ENCODE measurements at regions not wholly inside any gene's neighbourhood (a gene's known extent, or its start where the extent isn't known, plus 50 kb on each side); places are given as distances from the start of the nearest gene placed in this dataset.

- TF ChIP-seq, protein P1, sequence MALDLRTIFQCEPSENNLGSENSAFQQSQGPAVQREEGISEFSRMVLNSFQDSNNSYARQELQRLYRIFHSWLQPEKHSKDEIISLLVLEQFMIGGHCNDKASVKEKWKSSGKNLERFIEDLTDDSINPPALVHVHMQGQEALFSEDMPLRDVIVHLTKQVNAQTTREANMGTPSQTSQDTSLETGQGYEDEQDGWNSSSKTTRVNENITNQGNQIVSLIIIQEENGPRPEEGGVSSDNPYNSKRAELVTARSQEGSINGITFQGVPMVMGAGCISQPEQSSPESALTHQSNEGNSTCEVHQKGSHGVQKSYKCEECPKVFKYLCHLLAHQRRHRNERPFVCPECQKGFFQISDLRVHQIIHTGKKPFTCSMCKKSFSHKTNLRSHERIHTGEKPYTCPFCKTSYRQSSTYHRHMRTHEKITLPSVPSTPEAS (tag by site-specific recombination; IDR thresholded peaks at IDR 0.05): no peak
- no peak for TF ChIP-seq GLI2 (tag by site-specific recombination; IDR thresholded peaks at IDR 0.05; ENCODE audit: borderline replicate concordance, low read depth)
- TF ChIP-seq ZNF514 (tag by site-specific recombination; IDR thresholded peaks at IDR 0.05): no peak
- H3K4me3 ChIP-seq (ENCODE audit: low read depth, low read length): no peak overlapping the region
- POLR2A ChIA-PET: interaction anchor here (0.7 kb wide), 1 partner anchor 62 kb away, joined by 3 read pairs; no protein-coding TSS in a partner anchor
- CTCF ChIA-PET: no interaction called here
- no peaks in the 10 kb centered on the region for H3K9me3 ChIP-seq (ENCODE audit: control insufficient read depth, insufficient read depth, low read depth, low read length)
- no peaks in the 10 kb centered on the region for H3K4me1 ChIP-seq (ENCODE audit: control insufficient read depth, insufficient read depth, low read length)
- no peak overlapping the region for H3K27ac ChIP-seq (ENCODE audit: extremely low read depth, low read depth, low read length)
- no peaks in the 10 kb centered on the region for H3K36me3 ChIP-seq (ENCODE audit: control insufficient read depth in 2 of 2, insufficient read depth in 1 of 2, low read length in 2 of 2)
These were observed 403.8 kb upstream of the MGAT4C start for GRCh38 chr12:86659985-86660384.

- Histone ChIP-seq H3K4me1 (ENCODE audit: control insufficient read depth, insufficient read depth, low read length) (no peaks in the 10 kb centered on the region), H3K9me3 (ENCODE audit: control insufficient read depth, insufficient read depth, low read depth, low read length) (no peaks in the 10 kb centered on the region), H3K4me3 (ENCODE audit: low read depth, low read length) (no peak overlapping the region), H3K36me3 (ENCODE audit: control insufficient read depth in 2 of 2, insufficient read depth in 1 of 2, low read length in 2 of 2) (no peaks in the 10 kb centered on the region), H3K27ac (ENCODE audit: extremely low read depth, low read depth, low read length) (no peak overlapping the region)
- ChIA-PET CTCF (no interaction called here), POLR2A (no interaction called here)
- TF ChIP-seq ZNF791 (tag by site-specific recombination; IDR thresholded peaks at IDR 0.05) (no peak), ZNF292 (tag by site-specific recombination; IDR thresholded peaks at IDR 0.05; ENCODE audit: borderline replicate concordance, low read depth) (no peak), ZNF132 (tag by site-specific recombination; IDR thresholded peaks at IDR 0.05; ENCODE audit: borderline replicate concordance) (no peak), ZNF155 (tag by site-specific recombination; IDR thresholded peaks at IDR 0.05) (no peak), ZNF274 (IDR thresholded peaks at IDR 0.05; ENCODE audit: low read length) (no peak), ZNF274 (tag by site-specific recombination; IDR thresholded peaks at IDR 0.05; ENCODE audit: borderline replicate concordance) (no peak), ZNF404 (tag by site-specific recombination; IDR thresholded peaks at IDR 0.05) (no peak), ZNF792 (tag by site-specific recombination; IDR thresholded peaks at IDR 0.05) (no peak), ZIC2 (tag by site-specific recombination; IDR thresholded peaks at IDR 0.05) (no peak), HOXD13 (CRISPR knock-in tag; IDR thresholded peaks at IDR 0.05; ENCODE audit: borderline replicate concordance) (no peak), ZNF350 (tag by site-specific recombination; IDR thresholded peaks at IDR 0.05) (no peak), ZNF426 (tag by site-specific recombination; IDR thresholded peaks at IDR 0.05) (no peak), ZNF366 (tag by site-specific recombination; conservative IDR thresholded peaks at IDR 0.05) (no peak), ZNF416 (tag by site-specific recombination; IDR thresholded peaks at IDR 0.05) (no peak), SP7 (tag by site-specific recombination; IDR thresholded peaks at IDR 0.05) (no peak), KLF16 (tag by site-specific recombination; IDR thresholded peaks at IDR 0.05) (no peak), ZNF580 (tag by site-specific recombination; IDR thresholded peaks at IDR 0.05) (no peak)
- TF ChIP-seq, protein P2, sequence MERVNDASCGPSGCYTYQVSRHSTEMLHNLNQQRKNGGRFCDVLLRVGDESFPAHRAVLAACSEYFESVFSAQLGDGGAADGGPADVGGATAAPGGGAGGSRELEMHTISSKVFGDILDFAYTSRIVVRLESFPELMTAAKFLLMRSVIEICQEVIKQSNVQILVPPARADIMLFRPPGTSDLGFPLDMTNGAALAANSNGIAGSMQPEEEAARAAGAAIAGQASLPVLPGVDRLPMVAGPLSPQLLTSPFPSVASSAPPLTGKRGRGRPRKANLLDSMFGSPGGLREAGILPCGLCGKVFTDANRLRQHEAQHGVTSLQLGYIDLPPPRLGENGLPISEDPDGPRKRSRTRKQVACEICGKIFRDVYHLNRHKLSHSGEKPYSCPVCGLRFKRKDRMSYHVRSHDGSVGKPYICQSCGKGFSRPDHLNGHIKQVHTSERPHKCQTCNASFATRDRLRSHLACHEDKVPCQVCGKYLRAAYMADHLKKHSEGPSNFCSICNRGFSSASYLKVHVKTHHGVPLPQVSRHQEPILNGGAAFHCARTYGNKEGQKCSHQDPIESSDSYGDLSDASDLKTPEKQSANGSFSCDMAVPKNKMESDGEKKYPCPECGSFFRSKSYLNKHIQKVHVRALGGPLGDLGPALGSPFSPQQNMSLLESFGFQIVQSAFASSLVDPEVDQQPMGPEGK (tag by site-specific recombination; IDR thresholded peaks at IDR 0.05): no peak
These were observed 402.1 kb upstream of the MGAT4C start for GRCh38 chr12:86658303-86658702.

- CTCF ChIA-PET: no interaction called here
- POLR2A ChIA-PET: no interaction called here
- H3K36me3 ChIP-seq (ENCODE audit: control insufficient read depth in 2 of 2, insufficient read depth in 1 of 2, low read length in 2 of 2): no peaks in the 10 kb centered on the region
- TF ChIP-seq, protein P3, sequence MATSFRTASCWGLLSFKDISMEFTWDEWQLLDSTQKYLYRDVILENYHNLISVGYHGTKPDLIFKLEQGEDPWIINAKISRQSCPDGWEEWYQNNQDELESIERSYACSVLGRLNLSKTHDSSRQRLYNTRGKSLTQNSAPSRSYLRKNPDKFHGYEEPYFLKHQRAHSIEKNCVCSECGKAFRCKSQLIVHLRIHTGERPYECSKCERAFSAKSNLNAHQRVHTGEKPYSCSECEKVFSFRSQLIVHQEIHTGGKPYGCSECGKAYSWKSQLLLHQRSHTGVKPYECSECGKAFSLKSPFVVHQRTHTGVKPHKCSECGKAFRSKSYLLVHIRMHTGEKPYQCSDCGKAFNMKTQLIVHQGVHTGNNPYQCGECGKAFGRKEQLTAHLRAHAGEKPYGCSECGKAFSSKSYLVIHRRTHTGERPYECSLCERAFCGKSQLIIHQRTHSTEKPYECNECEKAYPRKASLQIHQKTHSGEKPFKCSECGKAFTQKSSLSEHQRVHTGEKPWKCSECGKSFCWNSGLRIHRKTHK (tag by site-specific recombination; IDR thresholded peaks at IDR 0.05): no peak
- TF ChIP-seq TSHZ1 (tag by site-specific recombination; IDR thresholded peaks at IDR 0.05; ENCODE audit: borderline replicate concordance) (no peak), ZNF48 (tag by site-specific recombination; IDR thresholded peaks at IDR 0.05) (no peak)
These were observed 391.6 kb upstream of the MGAT4C start for GRCh38 chr12:86647800-86648199.

More at GRCh38 chr12:86647800-86648199, 391.6 kb upstream of the MGAT4C start:
- no peak overlapping the region for H3K4me3 ChIP-seq (ENCODE audit: low read depth, low read length)
- H3K27ac ChIP-seq (ENCODE audit: extremely low read depth, low read depth, low read length): no peak overlapping the region
- no peaks in the 10 kb centered on the region for H3K4me1 ChIP-seq (ENCODE audit: control insufficient read depth, insufficient read depth, low read length)
- H3K9me3 ChIP-seq (ENCODE audit: control insufficient read depth, insufficient read depth, low read depth, low read length): no peaks in the 10 kb centered on the region
